H9 (cell line): ENCODE measurements at regions not wholly inside any gene's neighbourhood (a gene's known extent, or its start where the extent isn't known, plus 50 kb on each side); places are given as distances from the start of the nearest gene placed in this dataset.

Source experiments
- DNase-seq: peaks from one replicate; pipeline ENCODE4 v3.0.0-alpha.2; 2017
- H2AFZ ChIP-seq: one replicate; pipeline ENCODE4 v1.6.1; 2013; ENCODE audit warnings: mild to moderate bottlenecking, low read length, control low read depth, moderate library complexity
- H2AK5ac ChIP-seq: 2 replicates; pipeline ENCODE4 v1.6.1; 2013; ENCODE audit warnings: low read length, control low read depth, mixed read lengths; ENCODE audit not compliant: insufficient read length
- H2BK120ac ChIP-seq: one replicate; pipeline ENCODE4 v1.6.1; 2013; ENCODE audit warnings: low read depth, mild to moderate bottlenecking, low read length, control low read depth, inconsistent platforms; ENCODE audit not compliant: poor library complexity, severe bottlenecking
- H2BK12ac ChIP-seq: 2 replicates; pipeline ENCODE4 v1.6.1; 2013; ENCODE audit warnings: low read length, control low read depth, mixed read lengths, low read depth; ENCODE audit not compliant: insufficient read length
- H2BK15ac ChIP-seq: 2 replicates; pipeline ENCODE4 v1.6.1; 2013; ENCODE audit warnings: low read depth, low read length, control low read depth
- H2BK20ac ChIP-seq: one replicate; pipeline ENCODE4 v1.6.1; 2013; ENCODE audit warnings: low read depth, mild to moderate bottlenecking, low read length, control low read depth, inconsistent platforms; ENCODE audit not compliant: poor library complexity, severe bottlenecking
- H2BK5ac ChIP-seq: 2 replicates; pipeline ENCODE4 v1.6.1; 2013; ENCODE audit warnings: low read length, control low read depth, mixed read lengths; ENCODE audit not compliant: insufficient read length
- H3K14ac ChIP-seq: 2 replicates; pipeline ENCODE4 v1.6.1; 2013; ENCODE audit warnings: low read length, control low read depth; ENCODE audit not compliant: insufficient read depth
- H3K18ac ChIP-seq: 2 replicates; pipeline ENCODE4 v1.6.1; 2013; ENCODE audit warnings: low read depth, mild to moderate bottlenecking, mixed read lengths, low read length, control low read depth; ENCODE audit not compliant: insufficient read length
- H3K23ac ChIP-seq: 2 replicates; pipeline ENCODE4 v1.6.1; 2013; ENCODE audit warnings: low read length, control low read depth, mixed read lengths, low read depth; ENCODE audit not compliant: insufficient read length
- H3K23me2 ChIP-seq: 2 replicates; pipeline ENCODE4 v1.6.1; 2013; ENCODE audit warnings: low read depth, mild to moderate bottlenecking, mixed read lengths, low read length, control low read depth; ENCODE audit not compliant: insufficient read length, poor library complexity, severe bottlenecking
- H3K27ac ChIP-seq: 2 replicates; pipeline ENCODE4 v1.5.1; 2013; ENCODE audit warnings: low read length, control low read depth, mixed read lengths, low read depth; ENCODE audit not compliant: insufficient read length
- H3K27me3 ChIP-seq: 2 replicates; pipeline ENCODE4 v1.6.1; 2013; ENCODE audit warnings: low read length, control low read depth, inconsistent platforms; ENCODE audit not compliant: insufficient read depth
- H3K4ac ChIP-seq: 2 replicates; pipeline ENCODE4 v1.6.1; 2013; ENCODE audit warnings: low read depth, mild to moderate bottlenecking, control low read depth, inconsistent platforms, low read length, moderate library complexity
- H3K4me1 ChIP-seq: 2 replicates; pipeline ENCODE4 v1.6.1; 2013; ENCODE audit warnings: low read length, control low read depth, inconsistent platforms; ENCODE audit not compliant: insufficient read depth
- H3K4me2 ChIP-seq: 2 replicates; pipeline ENCODE4 v1.6.1; 2013; ENCODE audit warnings: low read length, control low read depth, mixed read lengths; ENCODE audit not compliant: insufficient read length, insufficient read depth
- H3K56ac ChIP-seq: 2 replicates; pipeline ENCODE4 v1.6.1; 2013; ENCODE audit warnings: low read depth, mild to moderate bottlenecking, mixed read lengths, low read length, control low read depth; ENCODE audit not compliant: insufficient read length
- H3K79me1 ChIP-seq: 2 replicates; pipeline ENCODE4 v1.6.1; 2013; ENCODE audit warnings: low read depth, mild to moderate bottlenecking, moderate library complexity, low read length, control low read depth, inconsistent platforms; ENCODE audit not compliant: insufficient read depth, poor library complexity, severe bottlenecking
- H3K79me2 ChIP-seq: 2 replicates; pipeline ENCODE4 v1.6.1; 2013; ENCODE audit warnings: low read length, control low read depth, inconsistent platforms; ENCODE audit not compliant: insufficient read depth
- H3K9ac ChIP-seq: 2 replicates; pipeline ENCODE4 v1.6.1; 2013; ENCODE audit warnings: low read length, control low read depth, mixed read lengths; ENCODE audit not compliant: insufficient read length; ENCODE audit errors: extremely low read depth
- H3K9me3 ChIP-seq: one replicate; pipeline ENCODE4 v1.6.1; 2013; ENCODE audit warnings: low read depth, low read length, inconsistent platforms; ENCODE audit not compliant: control insufficient read depth
- H3T11ph ChIP-seq: one replicate; pipeline ENCODE4 v1.6.1; 2013; ENCODE audit warnings: mild to moderate bottlenecking, low read length, control low read depth, inconsistent platforms
- H4K20me1 ChIP-seq: one replicate; pipeline ENCODE4 v1.6.1; 2013; ENCODE audit not compliant: control insufficient read depth, insufficient read length, insufficient read depth
- H4K5ac ChIP-seq: 2 replicates; pipeline ENCODE4 v1.6.1; 2013; ENCODE audit warnings: low read depth, mild to moderate bottlenecking, mixed read lengths, low read length, control low read depth; ENCODE audit not compliant: insufficient read length
- H4K8ac ChIP-seq: replicated peaks from 2 replicates; pipeline ENCODE4 v1.6.1; 2013; ENCODE audit warnings: low read length, control low read depth, mixed read lengths, low read depth; ENCODE audit not compliant: insufficient read length
- H4K91ac ChIP-seq: 2 replicates; pipeline ENCODE4 v1.6.1; 2013; ENCODE audit warnings: low read depth, mild to moderate bottlenecking, moderate library complexity, mixed read lengths, low read length, control low read depth; ENCODE audit not compliant: insufficient read length
- H3K27ac Mint-ChIP-seq, 3 experiments: 2 replicates in 2 of 3; 3 replicates in 1 of 3; pipeline ENCODE4 v1.8.0; 2020 to 2021; ENCODE audit warnings: mixed read lengths in 3 of 3, mild to moderate bottlenecking in 1 of 3, moderate library complexity in 1 of 3
- H3K27me3 Mint-ChIP-seq: 2 replicates; pipeline ENCODE4 v1.8.0; 2021; ENCODE audit warnings: low read depth, mild to moderate bottlenecking, moderate library complexity, mixed read lengths
- H3K36me3 Mint-ChIP-seq, 3 experiments: 2 replicates in 2 of 3; 3 replicates in 1 of 3; pipeline ENCODE4 v1.8.0; 2020 to 2021; ENCODE audit warnings: low read depth in 3 of 3, mixed read lengths in 3 of 3; ENCODE audit not compliant: insufficient read depth in 1 of 3
- H3K4me1 Mint-ChIP-seq, 2 experiments: 2 replicates each; pipeline ENCODE4 v1.8.0; 2020; ENCODE audit warnings: mixed read lengths in 2 of 2
- H3K4me3 Mint-ChIP-seq, 2 experiments: 2 replicates in 1 of 2; 3 replicates in 1 of 2; pipeline ENCODE4 v1.8.0; 2020 to 2021; ENCODE audit warnings: mild to moderate bottlenecking in 2 of 2, mixed read lengths in 2 of 2, moderate library complexity in 1 of 2
- H3K9me3 Mint-ChIP-seq, 2 experiments: 2 replicates in 1 of 2; 3 replicates in 1 of 2; pipeline ENCODE4 v1.8.0; 2020; ENCODE audit warnings: mild to moderate bottlenecking in 2 of 2, mixed read lengths in 2 of 2, moderate library complexity in 1 of 2
- CTCF ChIP-seq: fragments of 200-600 bp; sonication (generic); conservative IDR thresholded peaks from 3 replicates; pipeline ENCODE4 v1.8.0; 2021; ENCODE audit warnings: antibody characterized with exemption, mild to moderate bottlenecking
- WGBS: extraction: QIAGEN DNeasy Blood & Tissue Kit; methylation state at CpG from one replicate; pipeline ENCODE4 v1.1.7; 2013; ENCODE audit warnings: missing lambda C conversion rate, low lambda C conversion rate, mixed read lengths; ENCODE audit not compliant: insufficient read length; ENCODE audit errors: extremely low coverage; 5-methylcytosine and 5-hydroxymethylcytosine counted together

GRCh38 chr4:123577225-123577906 lies 180.8 kb downstream of the SPRY1 start:
- H3K56ac ChIP-seq, result no peak overlapping the region
- H3K23me2 ChIP-seq, result no peaks in the 10 kb centered on the region
- no peaks in the 10 kb centered on the region for H3K4me1 ChIP-seq
- Mint-ChIP-seq H3K27ac (no peak overlapping the region), H3K4me3 (no peak overlapping the region), H3K4me1 (peaks cover 5 to 8% of the 10 kb centered on the region in 2 experiments; a peak in 3 of 4 replicates), H3K9me3 (peaks cover 18% of the 10 kb centered on the region in 2 experiments), H3K27me3 (no peaks in the 10 kb centered on the region; the same call in 1 of the 2 replicates), H3K36me3 (peaks cover 8 to 18% (median 17%) of the 10 kb centered on the region in 3 experiments)
- H3T11ph ChIP-seq, result no peak overlapping the region
- H2BK120ac ChIP-seq, result no peak overlapping the region
- no peak for DNase-seq
- no peaks in the 10 kb centered on the region for H3K79me2 ChIP-seq
- H3K23ac ChIP-seq, result no peak overlapping the region
- no peak overlapping the region for H2BK5ac ChIP-seq
- H2BK15ac ChIP-seq, result no peak overlapping the region
- no peak overlapping the region for H2BK12ac ChIP-seq
- H2AK5ac ChIP-seq, result no peak overlapping the region
- no peak overlapping the region for H4K8ac ChIP-seq
- H3K14ac ChIP-seq, result no peak overlapping the region
- no peak overlapping the region for H3K4ac ChIP-seq
- H3K18ac ChIP-seq, result no peak overlapping the region
- no peak overlapping the region for H4K91ac ChIP-seq
- WGBS, result no CpG with 5 or more reads among the region's 5 CpGs
- no peak for TF ChIP-seq CTCF
- H4K5ac ChIP-seq, result no peak overlapping the region
- no peaks in the 10 kb centered on the region for H3K79me1 ChIP-seq
- peaks cover 15% of the 10 kb centered on the region for H3K9me3 ChIP-seq
- no peak overlapping the region for H3K4me2 ChIP-seq
- no peak overlapping the region for H3K9ac ChIP-seq
- H2AFZ ChIP-seq, result no peak overlapping the region
- no peak overlapping the region for H2BK20ac ChIP-seq
- H4K20me1 ChIP-seq, result peaks cover 2% of the 10 kb centered on the region
- no peak overlapping the region for H3K27ac ChIP-seq
- no peaks in the 10 kb centered on the region for H3K27me3 ChIP-seq
